ENCODE measurements at regions not wholly inside any gene's neighbourhood (a gene's known extent, or its start where the extent isn't known, plus 50 kb on each side); places are given as distances from the start of the nearest gene placed in this dataset.

GRCh38 chr2:160812830-160813505 lies 319.4 kb upstream of the RBMS1 start:
- no peaks in the 10 kb centered on the region for H3K27me3 Mint-ChIP-seq (ENCODE audit: low read depth)
- H3K36me3 Mint-ChIP-seq, result no peaks in the 10 kb centered on the region
- H3K27ac Mint-ChIP-seq, result no peak overlapping the region
- no peak for DNase-seq (ENCODE audit: low spot score in 2 of 2, unreplicated experiment in 2 of 2)
- no peak overlapping the region for H3K4me3 Mint-ChIP-seq
- no peaks in the 10 kb centered on the region for H3K9me3 Mint-ChIP-seq
- TF ChIP-seq, protein P1, sequence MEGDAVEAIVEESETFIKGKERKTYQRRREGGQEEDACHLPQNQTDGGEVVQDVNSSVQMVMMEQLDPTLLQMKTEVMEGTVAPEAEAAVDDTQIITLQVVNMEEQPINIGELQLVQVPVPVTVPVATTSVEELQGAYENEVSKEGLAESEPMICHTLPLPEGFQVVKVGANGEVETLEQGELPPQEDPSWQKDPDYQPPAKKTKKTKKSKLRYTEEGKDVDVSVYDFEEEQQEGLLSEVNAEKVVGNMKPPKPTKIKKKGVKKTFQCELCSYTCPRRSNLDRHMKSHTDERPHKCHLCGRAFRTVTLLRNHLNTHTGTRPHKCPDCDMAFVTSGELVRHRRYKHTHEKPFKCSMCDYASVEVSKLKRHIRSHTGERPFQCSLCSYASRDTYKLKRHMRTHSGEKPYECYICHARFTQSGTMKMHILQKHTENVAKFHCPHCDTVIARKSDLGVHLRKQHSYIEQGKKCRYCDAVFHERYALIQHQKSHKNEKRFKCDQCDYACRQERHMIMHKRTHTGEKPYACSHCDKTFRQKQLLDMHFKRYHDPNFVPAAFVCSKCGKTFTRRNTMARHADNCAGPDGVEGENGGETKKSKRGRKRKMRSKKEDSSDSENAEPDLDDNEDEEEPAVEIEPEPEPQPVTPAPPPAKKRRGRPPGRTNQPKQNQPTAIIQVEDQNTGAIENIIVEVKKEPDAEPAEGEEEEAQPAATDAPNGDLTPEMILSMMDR (IDR thresholded peaks at IDR 0.05; ENCODE audit: unreplicated experiment), result no peak
- peaks cover 21% of the 10 kb centered on the region for H3K4me1 Mint-ChIP-seq

DNA sequence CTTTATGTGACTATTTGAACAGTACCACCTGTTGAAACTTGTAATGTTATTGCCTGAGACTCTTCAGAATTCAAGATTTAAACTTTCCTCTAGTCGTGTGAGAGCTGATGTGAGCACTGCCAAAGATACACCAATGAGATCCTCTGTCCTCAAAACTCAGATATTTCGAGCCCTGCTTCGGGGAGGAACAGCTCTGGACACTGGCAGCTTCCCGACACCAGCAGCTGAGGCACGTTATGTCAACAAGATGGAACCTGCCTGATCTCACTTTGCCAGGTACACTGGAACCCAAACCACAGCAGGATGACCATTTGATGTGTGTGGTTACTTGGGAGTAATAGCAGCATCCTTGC lies 319.9 kb upstream of the RBMS1 start:
- Mint-ChIP-seq H3K27ac (no peak overlapping the region), H3K4me3 (no peak overlapping the region), H3K9me3 (no peaks in the 10 kb centered on the region), H3K36me3 (no peaks in the 10 kb centered on the region), H3K4me1 (peaks cover 21% of the 10 kb centered on the region), H3K27me3 (ENCODE audit: low read depth) (no peaks in the 10 kb centered on the region)
- DNase-seq (ENCODE audit: low spot score in 2 of 2, unreplicated experiment in 2 of 2), result no peak
- TF ChIP-seq, protein P1 (IDR thresholded peaks at IDR 0.05; ENCODE audit: unreplicated experiment), result no peak

DNA sequence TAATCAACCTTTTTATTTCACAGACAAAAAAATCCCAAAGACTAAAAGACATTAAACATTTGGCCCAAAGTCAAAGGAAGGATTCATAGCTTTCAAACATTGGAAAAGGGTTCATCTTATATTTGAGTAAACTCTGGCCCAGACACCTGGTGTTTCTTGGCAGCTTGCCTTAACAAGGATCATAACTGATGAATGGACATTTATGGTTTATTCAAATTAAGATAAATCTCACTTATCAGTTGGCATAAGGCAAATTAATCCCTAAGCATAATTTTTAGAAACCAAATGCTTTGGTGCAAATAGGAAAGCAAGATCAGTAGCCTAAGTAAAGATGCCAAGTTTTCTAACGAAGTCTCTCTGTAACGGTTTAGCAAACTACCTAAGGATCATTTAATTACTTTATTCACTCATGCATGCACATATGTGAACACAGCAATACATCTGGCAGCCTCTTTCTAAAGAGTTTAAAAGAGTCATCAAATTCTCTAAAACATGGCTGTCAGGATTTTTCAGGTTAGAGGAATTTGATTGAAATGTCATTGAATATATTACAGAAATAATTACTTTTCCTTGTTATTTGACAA lies 323.4 kb upstream of the RBMS1 start:
- peaks cover 21% of the 10 kb centered on the region for H3K4me1 Mint-ChIP-seq
- H3K27ac Mint-ChIP-seq, result peak overlapping the region; percentile 68
- peaks cover 22% of the 10 kb centered on the region for H3K9me3 Mint-ChIP-seq
- H3K4me3 Mint-ChIP-seq, result no peak overlapping the region
- DNase-seq (ENCODE audit: low spot score in 2 of 2, unreplicated experiment in 2 of 2), result no peak
- H3K27me3 Mint-ChIP-seq (ENCODE audit: low read depth), result no peaks in the 10 kb centered on the region
- TF ChIP-seq, protein P1 (IDR thresholded peaks at IDR 0.05; ENCODE audit: unreplicated experiment), result no peak
- H3K36me3 Mint-ChIP-seq, result peaks cover 5% of the 10 kb centered on the region

GRCh38 chr2:160820691-160821090 lies 327.1 kb upstream of the RBMS1 start:
- Mint-ChIP-seq H3K36me3 (peaks cover 29% of the 10 kb centered on the region), H3K27ac (no peak overlapping the region), H3K9me3 (peaks cover 53% of the 10 kb centered on the region), H3K27me3 (ENCODE audit: low read depth) (no peaks in the 10 kb centered on the region), H3K4me1 (peaks cover 12% of the 10 kb centered on the region), H3K4me3 (no peak overlapping the region)
- DNase-seq (ENCODE audit: low spot score in 2 of 2, unreplicated experiment in 2 of 2), result no peak
- TF ChIP-seq, protein P1 (IDR thresholded peaks at IDR 0.05; ENCODE audit: unreplicated experiment), result no peak

DNA sequence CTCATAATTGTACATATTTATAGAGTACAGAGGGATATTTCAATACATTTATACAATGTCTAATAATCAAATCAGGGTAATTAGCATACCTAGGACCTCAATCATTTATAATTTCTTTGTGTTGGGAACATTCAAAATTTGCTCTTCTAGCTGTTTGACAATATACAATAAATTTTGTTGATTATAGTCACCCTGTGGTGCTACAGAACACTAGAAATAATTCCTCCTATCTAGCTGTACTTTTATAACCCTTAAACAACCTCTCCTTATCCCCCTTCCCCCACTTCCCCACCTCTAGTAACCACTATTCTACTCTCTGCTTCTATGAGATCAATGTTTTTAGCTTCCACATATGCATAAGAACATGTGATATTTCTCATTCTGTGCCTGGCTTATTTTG lies 328.4 kb upstream of the RBMS1 start:
- DNase-seq (ENCODE audit: low spot score in 2 of 2, unreplicated experiment in 2 of 2), result no peak
- Mint-ChIP-seq H3K4me3 (no peak overlapping the region), H3K27ac (no peak overlapping the region), H3K4me1 (peaks cover 6% of the 10 kb centered on the region), H3K27me3 (ENCODE audit: low read depth) (no peaks in the 10 kb centered on the region), H3K36me3 (peaks cover 29% of the 10 kb centered on the region), H3K9me3 (peaks cover 59% of the 10 kb centered on the region)
- TF ChIP-seq, protein P1 (IDR thresholded peaks at IDR 0.05; ENCODE audit: unreplicated experiment), result no peak
